ENCODE measurements at regions not wholly inside any gene's neighbourhood (a gene's known extent, or its start where the extent isn't known, plus 50 kb on each side); places are given as distances from the start of the nearest gene placed in this dataset.
A peak's percentile ranks its signal among the peaks of the same experiment; 100 is the strongest.
"Not testable (repeated sequence)": the region's sequence is repeated elsewhere in the genome, so short reads cannot be mapped to it uniquely, and the experiment has no call there.

- H3K9ac ChIP-seq (ENCODE audit: low read length): no peak overlapping the region
- H3K9me3 ChIP-seq (ENCODE audit: control insufficient read depth, low read length): no peaks in the 10 kb centered on the region
- H3K36me3 ChIP-seq (ENCODE audit: control insufficient read depth, insufficient read depth, low read length, severe bottlenecking): no peaks in the 10 kb centered on the region
- H3K4me1 ChIP-seq (ENCODE audit: control insufficient read depth, insufficient read depth, low read length): peaks cover 7% of the 10 kb centered on the region
- no peak for DNase-seq (ENCODE audit: low read depth)
- no peak overlapping the region for H3K4me3 ChIP-seq (ENCODE audit: low read length)
- H3K27me3 ChIP-seq (replicated peaks; ENCODE audit: control insufficient read depth, insufficient read depth, low read length): no peaks in the 10 kb centered on the region
Observed at GRCh38 chr15:67947254-67948039, 106.7 kb upstream of the PIAS1 start.

GRCh38 chr15:67948215-67948614 lies 105.9 kb upstream of the PIAS1 start:
- no peaks in the 10 kb centered on the region for H3K36me3 ChIP-seq (ENCODE audit: control insufficient read depth, insufficient read depth, low read length, severe bottlenecking)
- no peaks in the 10 kb centered on the region for H3K27me3 ChIP-seq (replicated peaks; ENCODE audit: control insufficient read depth, insufficient read depth, low read length)
- H3K4me1 ChIP-seq (ENCODE audit: control insufficient read depth, insufficient read depth, low read length): peaks cover 7% of the 10 kb centered on the region
- DNase-seq (ENCODE audit: low read depth): no peak
- H3K9me3 ChIP-seq (ENCODE audit: control insufficient read depth, low read length): no peaks in the 10 kb centered on the region
- H3K4me3 ChIP-seq (ENCODE audit: low read length): no peak overlapping the region
- H3K9ac ChIP-seq (ENCODE audit: low read length): no peak overlapping the region

- H3K4me1 ChIP-seq (ENCODE audit: control insufficient read depth, insufficient read depth, low read length): peaks cover 12% of the 10 kb centered on the region
- H3K9me3 ChIP-seq (ENCODE audit: control insufficient read depth, low read length); H3K36me3 ChIP-seq (ENCODE audit: control insufficient read depth, insufficient read depth, low read length, severe bottlenecking); H3K27me3 ChIP-seq (replicated peaks; ENCODE audit: control insufficient read depth, insufficient read depth, low read length); H3K4me3 ChIP-seq (ENCODE audit: low read length); DNase-seq (ENCODE audit: low read depth); H3K9ac ChIP-seq (ENCODE audit: low read length): not testable (repeated sequence)
Observed at GRCh38 chr15:67951187-67951586, 102.9 kb upstream of the PIAS1 start.

- H3K4me3 ChIP-seq (ENCODE audit: low read length): no peak overlapping the region
- no peaks in the 10 kb centered on the region for H3K27me3 ChIP-seq (replicated peaks; ENCODE audit: control insufficient read depth, insufficient read depth, low read length)
- no peaks in the 10 kb centered on the region for H3K36me3 ChIP-seq (ENCODE audit: control insufficient read depth, insufficient read depth, low read length, severe bottlenecking)
- H3K9me3 ChIP-seq (ENCODE audit: control insufficient read depth, low read length): no peaks in the 10 kb centered on the region
- no peak for DNase-seq (ENCODE audit: low read depth)
- no peak overlapping the region for H3K9ac ChIP-seq (ENCODE audit: low read length)
- H3K4me1 ChIP-seq (ENCODE audit: control insufficient read depth, insufficient read depth, low read length): peaks cover 23% of the 10 kb centered on the region
Observed at GRCh38 chr15:67953299-67953698, 100.8 kb upstream of the PIAS1 start.

GRCh38 chr15:67955252-67955651 lies 98.9 kb upstream of the PIAS1 start:
- Histone ChIP-seq H3K36me3 (ENCODE audit: control insufficient read depth, insufficient read depth, low read length, severe bottlenecking) (no peaks in the 10 kb centered on the region), H3K9me3 (ENCODE audit: control insufficient read depth, low read length) (no peaks in the 10 kb centered on the region), H3K4me1 (ENCODE audit: control insufficient read depth, insufficient read depth, low read length) (peaks cover 24% of the 10 kb centered on the region), H3K9ac (ENCODE audit: low read length) (no peak overlapping the region), H3K4me3 (ENCODE audit: low read length) (no peak overlapping the region), H3K27me3 (replicated peaks; ENCODE audit: control insufficient read depth, insufficient read depth, low read length) (peaks cover 7% of the 10 kb centered on the region)
- DNase-seq (ENCODE audit: low read depth): peak; percentile 17

GRCh38 chr15:67957435-67958132 lies 96.5 kb upstream of the PIAS1 start:
- Histone ChIP-seq H3K4me1 (ENCODE audit: control insufficient read depth, insufficient read depth, low read length) (peaks cover 24% of the 10 kb centered on the region), H3K9me3 (ENCODE audit: control insufficient read depth, low read length) (no peaks in the 10 kb centered on the region), H3K27me3 (replicated peaks; ENCODE audit: control insufficient read depth, insufficient read depth, low read length) (peaks cover 19% of the 10 kb centered on the region), H3K36me3 (ENCODE audit: control insufficient read depth, insufficient read depth, low read length, severe bottlenecking) (no peaks in the 10 kb centered on the region), H3K4me3 (ENCODE audit: low read length) (no peak overlapping the region), H3K9ac (ENCODE audit: low read length) (no peak overlapping the region)
- no peak for DNase-seq (ENCODE audit: low read depth)

GRCh38 chr15:67967871-67968431 lies 86.2 kb upstream of the PIAS1 start:
- H3K9me3 ChIP-seq (ENCODE audit: control insufficient read depth, low read length): no peaks in the 10 kb centered on the region
- peak; percentile 82 for DNase-seq (ENCODE audit: low read depth)
- H3K36me3 ChIP-seq (ENCODE audit: control insufficient read depth, insufficient read depth, low read length, severe bottlenecking): no peaks in the 10 kb centered on the region
- peak overlapping the region; percentile 71 for H3K9ac ChIP-seq (ENCODE audit: low read length)
- H3K27me3 ChIP-seq (replicated peaks; ENCODE audit: control insufficient read depth, insufficient read depth, low read length): no peaks in the 10 kb centered on the region
- H3K4me1 ChIP-seq (ENCODE audit: control insufficient read depth, insufficient read depth, low read length): peaks cover 4% of the 10 kb centered on the region
- peak overlapping the region; percentile 75 for H3K4me3 ChIP-seq (ENCODE audit: low read length)

GRCh38 chr15:67968564-67968963 lies 85.6 kb upstream of the PIAS1 start:
- H3K4me3 ChIP-seq (ENCODE audit: low read length): peak overlapping the region; percentile 75
- peak overlapping the region; percentile 71 for H3K9ac ChIP-seq (ENCODE audit: low read length)
- no peaks in the 10 kb centered on the region for H3K9me3 ChIP-seq (ENCODE audit: control insufficient read depth, low read length)
- no peaks in the 10 kb centered on the region for H3K36me3 ChIP-seq (ENCODE audit: control insufficient read depth, insufficient read depth, low read length, severe bottlenecking)
- DNase-seq (ENCODE audit: low read depth): no peak
- H3K27me3 ChIP-seq (replicated peaks; ENCODE audit: control insufficient read depth, insufficient read depth, low read length): no peaks in the 10 kb centered on the region
- peaks cover 4% of the 10 kb centered on the region for H3K4me1 ChIP-seq (ENCODE audit: control insufficient read depth, insufficient read depth, low read length)

- DNase-seq (ENCODE audit: low read depth): no peak
- Histone ChIP-seq H3K9me3 (ENCODE audit: control insufficient read depth, low read length) (no peaks in the 10 kb centered on the region), H3K36me3 (ENCODE audit: control insufficient read depth, insufficient read depth, low read length, severe bottlenecking) (no peaks in the 10 kb centered on the region), H3K4me1 (ENCODE audit: control insufficient read depth, insufficient read depth, low read length) (peaks cover 4% of the 10 kb centered on the region), H3K9ac (ENCODE audit: low read length) (no peak overlapping the region), H3K4me3 (ENCODE audit: low read length) (no peak overlapping the region), H3K27me3 (replicated peaks; ENCODE audit: control insufficient read depth, insufficient read depth, low read length) (no peaks in the 10 kb centered on the region)
Observed at GRCh38 chr15:67968966-67969365, 85.1 kb upstream of the PIAS1 start.

GRCh38 chr15:67969892-67970291 lies 84.2 kb upstream of the PIAS1 start:
- no peak overlapping the region for H3K4me3 ChIP-seq (ENCODE audit: low read length)
- no peak for DNase-seq (ENCODE audit: low read depth)

GRCh38 chr15:67972377-67972776 lies 81.7 kb upstream of the PIAS1 start:
- Histone ChIP-seq H3K4me3 (ENCODE audit: low read length) (no peak overlapping the region), H3K27me3 (replicated peaks; ENCODE audit: control insufficient read depth, insufficient read depth, low read length) (no peaks in the 10 kb centered on the region), H3K4me1 (ENCODE audit: control insufficient read depth, insufficient read depth, low read length) (peaks cover 4% of the 10 kb centered on the region), H3K9ac (ENCODE audit: low read length) (no peak overlapping the region), H3K9me3 (ENCODE audit: control insufficient read depth, low read length) (no peaks in the 10 kb centered on the region), H3K36me3 (ENCODE audit: control insufficient read depth, insufficient read depth, low read length, severe bottlenecking) (no peaks in the 10 kb centered on the region)
- DNase-seq (ENCODE audit: low read depth): no peak

More at GRCh38 chr15:67969892-67970291, 84.2 kb upstream of the PIAS1 start:
- no peaks in the 10 kb centered on the region for H3K9me3 ChIP-seq (ENCODE audit: control insufficient read depth, low read length)
- no peaks in the 10 kb centered on the region for H3K36me3 ChIP-seq (ENCODE audit: control insufficient read depth, insufficient read depth, low read length, severe bottlenecking)
- H3K27me3 ChIP-seq (replicated peaks; ENCODE audit: control insufficient read depth, insufficient read depth, low read length): no peaks in the 10 kb centered on the region
- H3K9ac ChIP-seq (ENCODE audit: low read length): no peak overlapping the region
- peaks cover 4% of the 10 kb centered on the region for H3K4me1 ChIP-seq (ENCODE audit: control insufficient read depth, insufficient read depth, low read length)
